K562 (cell line): ENCODE measurements at regions not wholly inside any gene's neighbourhood (a gene's known extent, or its start where the extent isn't known, plus 50 kb on each side); places are given as distances from the start of the nearest gene placed in this dataset.

Experiments used
- ATAC-seq: fragments of 200-7000 bp; cut with Tn5 transposase; 3 replicates; pipeline ENCODE4 v1.9.1; 2020; ENCODE audit warnings: moderate library complexity
- BruUV-seq: library from RNA; stranded (reverse); fragments of 400-500 nt; replicated peaks from 2 replicates; lab custom pipeline; 2021; lab: Mats Ljungman, UMichigan
- CTCF ChIA-PET: fragments of 300-600 bp; formaldehyde crosslinking; extraction: SDS; loops from one replicate; lab custom pipeline; 2021; ENCODE audit warnings: low intra/inter-chr PET ratio; lab: Yijun Ruan, JAX
- POLR2A ChIA-PET: fragments of 300-600, 350-650 bp; sonication (Branson Sonifier 250); formaldehyde crosslinking; extraction: SDS; loops from one replicate; lab custom pipeline; 2021; ENCODE audit warnings: antibody characterized with exemption, inconsistent platforms; lab: Yijun Ruan, JAX
- DNase-seq, 4 experiments: peaks; one replicate each; pipeline versions ENCODE4 v3.0.0 to v3.0.0-alpha.2; 2011 to 2018; ENCODE audit warnings: low spot score in 3 of 4, mixed read lengths in 3 of 4; ENCODE audit errors: extremely low read depth in 1 of 4
- FAIRE-seq: peaks from 2 replicates; lab custom pipeline; 2011; peaks lifted over from hg19 to GRCh38; lab: Jason Lieb, UNC
- H2AFZ ChIP-seq: 2 replicates; pipeline ENCODE4 v1.6.0; 2011; ENCODE audit warnings: low read depth, low read length, control low read depth, inconsistent platforms
- H3K27ac ChIP-seq: fragments of 200-600 bp; 3 replicates; pipeline ENCODE4 v1.8.0; 2011; ENCODE audit warnings: low read depth, mild to moderate bottlenecking, control low read depth, inconsistent platforms, low read length, moderate library complexity, mixed read lengths; ENCODE audit errors: extremely low read depth
- H3K27me3 ChIP-seq, 2 experiments: fragments of 300-600 bp in 1 of 2; 2 replicates in 1 of 2; 3 replicates in 1 of 2; pipeline versions ENCODE4 v1.6.0 to v1.8.0; 2011; ENCODE audit warnings: inconsistent platforms in 2 of 2, low read length in 2 of 2, mild to moderate bottlenecking in 1 of 2, mixed read lengths in 1 of 2, moderate library complexity in 1 of 2; ENCODE audit not compliant: control insufficient read depth in 2 of 2, insufficient read depth in 2 of 2
- H3K36me3 ChIP-seq: fragments of 300-600 bp; 3 replicates; pipeline ENCODE4 v1.8.0; 2011; ENCODE audit warnings: mild to moderate bottlenecking, low read length, inconsistent platforms; ENCODE audit not compliant: control insufficient read depth, insufficient read depth
- H3K4me1 ChIP-seq, 2 experiments: fragments of 200-600 bp in 1 of 2; replicated peaks in 1 of 2; 2 replicates in 1 of 2; 3 replicates in 1 of 2; pipeline versions ENCODE4 v1.5.1 to v1.8.0; 2011; ENCODE audit warnings: inconsistent platforms in 2 of 2, low read length in 2 of 2, mild to moderate bottlenecking in 1 of 2, mixed read lengths in 1 of 2, moderate library complexity in 1 of 2; ENCODE audit not compliant: control insufficient read depth in 2 of 2, insufficient read depth in 2 of 2
- H3K4me2 ChIP-seq: 2 replicates; pipeline ENCODE4 v1.6.1; 2011; ENCODE audit warnings: low read length, control low read depth, inconsistent platforms, mixed read lengths; ENCODE audit not compliant: insufficient read depth
- H3K4me3 ChIP-seq: fragments of 200-600 bp; sonication (generic), shearing (Covaris generic); 2 replicates; pipeline ENCODE4 v1.5.1; 2016; ENCODE audit warnings: control low read depth, inconsistent platforms
- H3K79me2 ChIP-seq: fragments of 200-600 bp; 3 replicates; pipeline ENCODE4 v1.8.0; 2011; ENCODE audit warnings: low read length, inconsistent platforms; ENCODE audit not compliant: control insufficient read depth, insufficient read depth
- H3K9ac ChIP-seq, 2 experiments: 2 replicates each; pipeline versions ENCODE4 v1.6.0 to v1.6.1; 2011; ENCODE audit warnings: low read depth in 2 of 2, low read length in 2 of 2, control low read depth in 1 of 2, inconsistent platforms in 1 of 2, mild to moderate bottlenecking in 1 of 2, mixed read lengths in 1 of 2; ENCODE audit not compliant: insufficient read depth in 1 of 2
- H3K9me1 ChIP-seq: one replicate; pipeline ENCODE4 v1.6.0; 2011; ENCODE audit warnings: inconsistent platforms, mild to moderate bottlenecking, low read length, moderate library complexity; ENCODE audit not compliant: control insufficient read depth, insufficient read depth
- H3K9me3 ChIP-seq: replicated peaks from 2 replicates; pipeline ENCODE4 v1.5.1; 2011; ENCODE audit warnings: low read depth, low read length, inconsistent platforms; ENCODE audit not compliant: control insufficient read depth, insufficient read depth
- H4K20me1 ChIP-seq: replicated peaks from 2 replicates; pipeline ENCODE4 v1.6.1; 2011; ENCODE audit warnings: low read length, inconsistent platforms, mixed read lengths; ENCODE audit not compliant: control insufficient read depth, insufficient read depth
- ATF7 ChIP-seq: fragments of 450-650 bp; IDR thresholded peaks from 2 replicates; pipeline ENCODE4 v1.7.1; 2014; ENCODE audit warnings: mild to moderate bottlenecking, moderate library complexity
- HNRNPK ChIP-seq: fragments of 200-400 bp; formaldehyde crosslinking; IDR thresholded peaks from one replicate; pipeline ENCODE4 v1.6.1; 2018; ENCODE audit warnings: mild to moderate bottlenecking, low read depth, low read length; ENCODE audit not compliant: poor library complexity, severe bottlenecking
- HNRNPLL ChIP-seq: fragments of 200-400 bp; formaldehyde crosslinking; IDR thresholded peaks from 2 replicates; pipeline ENCODE4 v1.6.1; 2017; ENCODE audit warnings: low read length, low read depth, mild to moderate bottlenecking; ENCODE audit not compliant: poor library complexity, severe bottlenecking
- ILK ChIP-seq: fragments of 450-650 bp; IDR thresholded peaks from 2 replicates; pipeline ENCODE4 v1.6.1; 2016; ENCODE audit warnings: missing genetic modification characterization, low read depth, mild to moderate bottlenecking, missing compliant biosample characterization, moderate library complexity, borderline replicate concordance
- KDM2B ChIP-seq: fragments of 250-450 bp; sonication (Bioruptor Pico); IDR thresholded peaks from 2 replicates; pipeline ENCODE4 v1.8.0; 2021; ENCODE audit warnings: mild to moderate bottlenecking, moderate library complexity
- MECOM ChIP-seq: fragments of 250-450 bp; sonication (Bioruptor Pico); IDR thresholded peaks from 2 replicates; pipeline ENCODE4 v1.8.0; 2022; ENCODE audit warnings: inconsistent platforms
- MIER1 ChIP-seq: fragments of 450-650 bp; IDR thresholded peaks from 2 replicates; pipeline ENCODE4 v1.6.1; 2016; ENCODE audit warnings: antibody characterized with exemption, mild to moderate bottlenecking, low read depth
- SMC3 ChIP-seq: conservative IDR thresholded peaks from 2 replicates; pipeline ENCODE4 v1.6.1; 2011; ENCODE audit warnings: low read depth, low read length, improper control_type of control experiment; ENCODE audit not compliant: insufficient read depth
- SRSF3 ChIP-seq: fragments of 200-400 bp; formaldehyde crosslinking; IDR thresholded peaks from 2 replicates; pipeline ENCODE4 v1.6.1; 2016; ENCODE audit warnings: mild to moderate bottlenecking, low read length, moderate library complexity; ENCODE audit not compliant: insufficient read depth
- WGBS: fragments of 100-300 bp; shearing (Covaris generic); methylation state at CpG from one replicate; pipeline ENCODE4 v1.1.6; 2016; ENCODE audit warnings: low coverage, mixed read lengths; ENCODE audit not compliant: insufficient coverage; ENCODE audit errors: missing lambda C conversion rate; 5-methylcytosine and 5-hydroxymethylcytosine counted together
- in situ Hi-C: fragments of 300-500 bp; cut with MboI; formaldehyde crosslinking; loops from 4 replicates; pipeline ENCODE4 v1.15.0; 2018; ENCODE audit warnings: inconsistent platforms, mixed read lengths
- intact Hi-C: fragments of 100-400 bp; cut with micrococcal nuclease; formaldehyde crosslinking; loops from 2 replicates; pipeline ENCODE4 v1.14.2; 2022
- TF ChIP-seq, protein P1 (sequence below), 2 experiments: fragments of 450-650 bp in 1 of 2; sonication (generic) in 1 of 2; formaldehyde crosslinking in 1 of 2; IDR thresholded peaks in 1 of 2; conservative IDR thresholded peaks in 1 of 2; 2 replicates each; pipeline versions ENCODE4 v1.6.1 to v1.8.1; 2016 to 2023; ENCODE audit warnings: mild to moderate bottlenecking in 2 of 2, moderate library complexity in 2 of 2, inconsistent platforms in 1 of 2, missing genetic modification reagents in 1 of 2
- TF ChIP-seq, protein P2 (sequence below): fragments of 450-650 bp; IDR thresholded peaks from 2 replicates; pipeline ENCODE4 v1.6.1; 2016; ENCODE audit warnings: borderline replicate concordance
- TF ChIP-seq, protein P3 (sequence below): fragments of 250-450 bp; sonication (Bioruptor Pico); IDR thresholded peaks from 2 replicates; pipeline ENCODE4 v1.4.0; 2020; ENCODE audit warnings: mild to moderate bottlenecking
- TF ChIP-seq, protein P4 (sequence below): fragments of 250-450 bp; sonication (Bioruptor Pico); IDR thresholded peaks from 2 replicates; pipeline ENCODE4 v1.5.1; 2021; ENCODE audit warnings: mild to moderate bottlenecking

DNA sequence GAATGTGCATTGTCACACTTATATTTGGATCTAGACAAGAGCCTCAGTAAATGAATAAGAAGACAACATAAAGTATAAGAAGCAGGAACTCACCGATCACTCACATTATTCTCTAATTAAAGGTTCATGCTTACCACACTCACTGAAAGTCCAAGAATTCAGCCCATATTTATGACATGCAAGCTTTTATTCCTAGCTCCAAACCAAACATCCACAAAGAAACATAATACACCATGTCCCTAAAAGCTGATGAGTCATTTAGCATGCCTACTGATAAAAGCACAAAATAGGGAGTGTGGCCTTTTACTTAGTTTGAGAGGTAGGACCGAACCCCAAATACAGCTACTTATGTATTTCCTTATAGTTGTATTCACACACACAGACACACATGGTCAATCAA is 1094.6 kb upstream of the CDH2 start (continued):
- TF ChIP-seq, protein P1, sequence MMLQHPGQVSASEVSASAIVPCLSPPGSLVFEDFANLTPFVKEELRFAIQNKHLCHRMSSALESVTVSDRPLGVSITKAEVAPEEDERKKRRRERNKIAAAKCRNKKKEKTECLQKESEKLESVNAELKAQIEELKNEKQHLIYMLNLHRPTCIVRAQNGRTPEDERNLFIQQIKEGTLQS (IDR thresholded peaks at IDR 0.05) = no peak
- TF ChIP-seq, protein P1 (CRISPR knock-in tag; conservative IDR thresholded peaks at IDR 0.05) = no peak
- TF ChIP-seq SMC3 = no peak
- TF ChIP-seq, protein P2, sequence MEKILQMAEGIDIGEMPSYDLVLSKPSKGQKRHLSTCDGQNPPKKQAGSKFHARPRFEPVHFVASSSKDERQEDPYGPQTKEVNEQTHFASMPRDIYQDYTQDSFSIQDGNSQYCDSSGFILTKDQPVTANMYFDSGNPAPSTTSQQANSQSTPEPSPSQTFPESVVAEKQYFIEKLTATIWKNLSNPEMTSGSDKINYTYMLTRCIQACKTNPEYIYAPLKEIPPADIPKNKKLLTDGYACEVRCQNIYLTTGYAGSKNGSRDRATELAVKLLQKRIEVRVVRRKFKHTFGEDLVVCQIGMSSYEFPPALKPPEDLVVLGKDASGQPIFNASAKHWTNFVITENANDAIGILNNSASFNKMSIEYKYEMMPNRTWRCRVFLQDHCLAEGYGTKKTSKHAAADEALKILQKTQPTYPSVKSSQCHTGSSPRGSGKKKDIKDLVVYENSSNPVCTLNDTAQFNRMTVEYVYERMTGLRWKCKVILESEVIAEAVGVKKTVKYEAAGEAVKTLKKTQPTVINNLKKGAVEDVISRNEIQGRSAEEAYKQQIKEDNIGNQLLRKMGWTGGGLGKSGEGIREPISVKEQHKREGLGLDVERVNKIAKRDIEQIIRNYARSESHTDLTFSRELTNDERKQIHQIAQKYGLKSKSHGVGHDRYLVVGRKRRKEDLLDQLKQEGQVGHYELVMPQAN = no peak
- no peak for TF ChIP-seq MIER1
- no peak for TF ChIP-seq MECOM (CRISPR knock-in tag)
- no peak for TF ChIP-seq ATF7
- TF ChIP-seq HNRNPK = no peak

DNA sequence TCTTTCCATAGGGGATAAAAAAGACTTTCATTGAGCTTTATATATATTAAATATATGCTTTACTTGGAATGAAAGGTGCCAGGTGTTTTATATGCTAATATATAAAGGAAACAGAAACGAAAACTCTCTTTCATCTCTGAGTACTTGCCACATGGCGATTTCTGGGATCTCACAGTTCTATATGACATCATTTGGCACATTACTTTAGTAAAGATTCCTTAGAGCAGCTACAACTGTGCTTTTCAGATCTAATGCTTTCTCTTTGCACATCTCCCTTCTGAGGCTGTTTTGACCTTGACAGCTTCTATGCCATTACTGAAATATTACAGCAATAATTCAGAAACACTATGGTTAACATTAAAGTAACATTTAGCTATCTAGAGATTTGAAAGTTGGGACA is 1082.9 kb upstream of the CDH2 start:
- intact Hi-C loops (no loop called here), in situ Hi-C loops (no loop called here)
- Histone ChIP-seq H3K9me1 (no peaks in the 10 kb centered on the region), H3K9me3 (no peaks in the 10 kb centered on the region; the same call in 1 of the 2 replicates), H3K27ac (no peak overlapping the region), H3K4me2 (no peak overlapping the region), H3K27me3 (no peaks in the 10 kb centered on the region), H3K4me1 (no peaks in the 10 kb centered on the region), H3K4me3 (no peak overlapping the region), H3K79me2 (no peaks in the 10 kb centered on the region), H4K20me1 (no peaks in the 10 kb centered on the region), H2AFZ (no peak overlapping the region), H3K9ac (no peak overlapping the region), H3K36me3 (no peaks in the 10 kb centered on the region)
- TF ChIP-seq SRSF3 (no peak), KDM2B (CRISPR knock-in tag) (no peak), ILK (tag) (no peak), HNRNPLL (no peak)
- TF ChIP-seq, protein P3, sequence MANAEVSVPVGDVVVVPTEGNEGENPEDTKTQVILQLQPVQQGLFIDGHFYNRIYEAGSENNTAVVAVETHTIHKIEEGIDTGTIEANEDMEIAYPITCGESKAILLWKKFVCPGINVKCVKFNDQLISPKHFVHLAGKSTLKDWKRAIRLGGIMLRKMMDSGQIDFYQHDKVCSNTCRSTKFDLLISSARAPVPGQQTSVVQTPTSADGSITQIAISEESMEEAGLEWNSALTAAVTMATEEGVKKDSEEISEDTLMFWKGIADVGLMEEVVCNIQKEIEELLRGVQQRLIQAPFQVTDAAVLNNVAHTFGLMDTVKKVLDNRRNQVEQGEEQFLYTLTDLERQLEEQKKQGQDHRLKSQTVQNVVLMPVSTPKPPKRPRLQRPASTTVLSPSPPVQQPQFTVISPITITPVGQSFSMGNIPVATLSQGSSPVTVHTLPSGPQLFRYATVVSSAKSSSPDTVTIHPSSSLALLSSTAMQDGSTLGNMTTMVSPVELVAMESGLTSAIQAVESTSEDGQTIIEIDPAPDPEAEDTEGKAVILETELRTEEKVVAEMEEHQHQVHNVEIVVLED (CRISPR knock-in tag) = no peak
- TF ChIP-seq, protein P4, sequence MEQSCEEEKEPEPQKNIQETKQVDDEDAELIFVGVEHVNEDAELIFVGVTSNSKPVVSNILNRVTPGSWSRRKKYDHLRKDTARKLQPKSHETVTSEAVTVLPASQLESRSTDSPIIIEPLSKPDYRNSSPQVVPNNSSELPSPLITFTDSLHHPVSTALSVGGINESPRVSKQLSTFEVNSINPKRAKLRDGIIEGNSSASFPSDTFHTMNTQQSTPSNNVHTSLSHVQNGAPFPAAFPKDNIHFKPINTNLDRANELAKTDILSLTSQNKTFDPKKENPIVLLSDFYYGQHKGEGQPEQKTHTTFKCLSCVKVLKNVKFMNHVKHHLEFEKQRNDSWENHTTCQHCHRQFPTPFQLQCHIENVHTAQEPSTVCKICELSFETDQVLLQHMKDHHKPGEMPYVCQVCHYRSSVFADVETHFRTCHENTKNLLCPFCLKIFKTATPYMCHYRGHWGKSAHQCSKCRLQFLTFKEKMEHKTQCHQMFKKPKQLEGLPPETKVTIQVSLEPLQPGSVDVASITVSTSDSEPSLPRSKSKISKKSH (CRISPR knock-in tag) = no peak
- ChIA-PET CTCF (no interaction called here), POLR2A (no interaction called here)
- no peak for ATAC-seq
- FAIRE-seq = no peak
- WGBS = 0% methylated on average over 2 of the region's 2 CpGs
- no peak for DNase-seq
- no TSS peak for BruUV-seq
